ENCODE measurements at regions not wholly inside any gene's neighbourhood (a gene's known extent, or its start where the extent isn't known, plus 50 kb on each side); places are given as distances from the start of the nearest gene placed in this dataset.

GRCh38 chr10:29961351-29961750 is 98.0 kb downstream of the JCAD start:
- Histone ChIP-seq H3T11ph (ENCODE audit: low read length) (no peak overlapping the region), H2AFZ (ENCODE audit: low read length) (no peak overlapping the region), H3K18ac (ENCODE audit: insufficient read length, low read depth, low read length) (no peak overlapping the region), H3K9ac (ENCODE audit: extremely low read depth, insufficient read length, low read length) (no peak overlapping the region), H2BK15ac (ENCODE audit: low read depth, low read length) (no peak overlapping the region), H3K23ac (ENCODE audit: insufficient read length, low read depth, low read length) (no peak overlapping the region), H4K20me1 (ENCODE audit: control insufficient read depth, insufficient read depth, insufficient read length) (no peaks in the 10 kb centered on the region), H3K4ac (ENCODE audit: low read depth, low read length) (no peak overlapping the region), H3K4me1 (ENCODE audit: insufficient read depth, low read length) (no peaks in the 10 kb centered on the region), H2BK20ac (ENCODE audit: low read depth, low read length, poor library complexity, severe bottlenecking) (no peak overlapping the region), H4K8ac (replicated peaks; ENCODE audit: insufficient read length, low read depth, low read length) (no peak overlapping the region), H2BK5ac (ENCODE audit: insufficient read length, low read length) (no peak overlapping the region), H2BK12ac (ENCODE audit: insufficient read length, low read depth, low read length) (no peak overlapping the region), H4K91ac (ENCODE audit: insufficient read length, low read depth, low read length) (no peak overlapping the region), H3K56ac (ENCODE audit: insufficient read length, low read depth, low read length) (no peak overlapping the region), H2AK5ac (ENCODE audit: insufficient read length, low read length) (no peak overlapping the region), H3K27ac (ENCODE audit: insufficient read length, low read depth, low read length) (no peak overlapping the region), H3K79me2 (ENCODE audit: insufficient read depth, low read length) (no peaks in the 10 kb centered on the region), H4K5ac (ENCODE audit: insufficient read length, low read depth, low read length) (no peak overlapping the region), H3K14ac (ENCODE audit: insufficient read depth, low read length) (no peak overlapping the region), H3K27me3 (ENCODE audit: insufficient read depth, low read length) (no peaks in the 10 kb centered on the region), H3K79me1 (ENCODE audit: insufficient read depth, low read depth, low read length, poor library complexity, severe bottlenecking) (no peaks in the 10 kb centered on the region), H3K4me2 (ENCODE audit: insufficient read depth, insufficient read length, low read length) (no peak overlapping the region), H3K9me3 (ENCODE audit: control insufficient read depth, low read depth, low read length) (no peaks in the 10 kb centered on the region), H2BK120ac (ENCODE audit: low read depth, low read length, poor library complexity, severe bottlenecking) (no peak overlapping the region), H3K23me2 (ENCODE audit: insufficient read length, low read depth, low read length, poor library complexity, severe bottlenecking) (no peaks in the 10 kb centered on the region)
- whole genome bisulfite sequencing (ENCODE audit: extremely low coverage, insufficient read length, low lambda C conversion rate), result no CpG with 5 or more reads among the region's 6 CpGs
- Mint-ChIP-seq H3K4me3 (no peak overlapping the region), H3K4me1 (peaks cover 0 to 6% of the 10 kb centered on the region in 2 experiments; a peak in 2 of 4 replicates), H3K9me3 (peaks cover 0 to 2% of the 10 kb centered on the region in 2 experiments; a peak in 1 of 5 replicates), H3K36me3 (ENCODE audit: insufficient read depth in 1 of 3, low read depth in 3 of 3) (no peaks in the 10 kb centered on the region), H3K27me3 (ENCODE audit: low read depth) (peaks cover 1% of the 10 kb centered on the region), H3K27ac (no peak overlapping the region)
- no peak for DNase-seq
- TF ChIP-seq CTCF (conservative IDR thresholded peaks at IDR 0.05), result no peak
